GM19023 (cell line): ENCODE measurements at regions not wholly inside any gene's neighbourhood (a gene's known extent, or its start where the extent isn't known, plus 50 kb on each side); places are given as distances from the start of the nearest gene placed in this dataset.
A peak's percentile ranks its signal among the peaks of the same experiment; 100 is the strongest.
"Not testable (repeated sequence)": the region's sequence is repeated elsewhere in the genome, so short reads cannot be mapped to it uniquely, and the experiment has no call there.

ENCODE experiments used
- ATAC-seq: cut with Tn5 transposase; IDR thresholded peaks from one replicate; pipeline ENCODE4 v1.9.1; 2021; ENCODE audit warnings: mild to moderate bottlenecking, moderate library complexity; ENCODE audit not compliant: unreplicated experiment

- ATAC-seq, result no peak
Observed at GRCh38 chr7:113784316-113784715, 134.5 kb downstream of the PPP1R3A start.

DNA sequence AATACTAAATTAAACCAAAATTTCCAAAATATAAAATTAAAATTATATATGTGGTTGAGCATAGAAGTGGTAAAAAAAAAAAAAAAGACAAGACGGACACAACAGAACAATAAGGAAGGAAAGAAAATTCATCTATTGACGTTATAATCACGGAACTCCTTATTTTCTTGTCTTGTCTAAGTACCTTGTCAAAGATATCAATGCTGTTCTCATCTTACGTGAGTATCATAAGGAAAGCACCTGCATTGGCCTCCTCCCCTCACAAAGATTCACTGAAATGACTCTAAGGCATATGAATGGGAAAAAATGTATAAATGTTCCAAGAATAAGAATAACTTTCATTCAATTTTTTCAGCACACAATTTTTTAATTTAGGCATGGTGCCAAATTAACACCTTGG is 135.4 kb downstream of the PPP1R3A start:
- no peak for ATAC-seq

- no peak for ATAC-seq
Observed at GRCh38 chr7:113775804-113776203, 143.0 kb downstream of the PPP1R3A start.

GRCh38 chr7:113775401-113775800 is 143.4 kb downstream of the PPP1R3A start:
- ATAC-seq, result no peak

DNA sequence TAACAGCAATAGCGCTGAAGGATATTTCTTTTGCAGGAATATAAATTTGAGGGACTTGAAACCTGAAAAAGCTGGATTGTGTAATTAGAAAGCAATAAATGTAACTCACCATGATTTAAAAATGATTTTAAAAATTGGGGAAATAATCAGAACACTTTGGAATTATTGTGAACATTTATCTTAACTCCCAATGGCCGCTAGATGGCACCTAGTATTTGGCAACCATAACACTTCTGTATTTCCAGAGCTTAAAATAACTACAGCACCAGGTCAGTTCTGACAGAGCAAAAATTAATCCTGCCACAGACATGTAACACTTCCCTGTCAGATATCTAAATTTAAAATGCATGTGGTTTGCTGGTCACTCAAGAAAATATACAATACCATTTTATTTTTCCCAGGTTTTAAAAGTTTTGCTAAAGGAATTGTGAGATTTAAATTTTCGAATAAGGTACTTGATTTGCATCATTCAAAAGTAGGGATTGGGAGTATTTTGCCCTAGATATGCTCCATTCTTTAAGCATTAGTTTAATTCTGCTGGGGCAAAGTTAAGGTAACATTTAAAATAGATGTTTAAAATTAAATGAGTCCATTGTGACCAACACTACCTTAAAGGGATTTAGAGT is 144.5 kb downstream of the PPP1R3A start:
- peak; percentile 78 for ATAC-seq

GRCh38 chr7:113770146-113770738 is 148.6 kb downstream of the PPP1R3A start:
- no peak for ATAC-seq

DNA sequence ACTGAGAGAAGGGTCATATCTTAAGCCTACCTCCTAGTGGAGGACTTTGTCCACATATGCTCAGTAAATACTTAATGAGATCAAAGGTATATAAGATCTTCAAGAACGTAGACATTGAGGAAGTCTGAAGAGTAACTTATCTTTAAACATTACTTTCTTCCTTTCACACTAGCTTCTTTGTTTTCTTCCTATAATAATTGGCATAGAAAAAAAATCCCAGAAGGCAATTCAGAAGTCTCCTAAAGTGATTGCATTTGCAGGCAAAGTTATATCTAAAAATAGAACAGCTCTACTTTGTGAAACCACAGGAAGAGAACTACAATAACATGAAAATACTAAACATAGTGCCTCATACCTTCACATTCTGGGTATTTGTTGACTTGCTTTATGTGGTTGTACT is 150.4 kb downstream of the PPP1R3A start:
- no peak for ATAC-seq

DNA sequence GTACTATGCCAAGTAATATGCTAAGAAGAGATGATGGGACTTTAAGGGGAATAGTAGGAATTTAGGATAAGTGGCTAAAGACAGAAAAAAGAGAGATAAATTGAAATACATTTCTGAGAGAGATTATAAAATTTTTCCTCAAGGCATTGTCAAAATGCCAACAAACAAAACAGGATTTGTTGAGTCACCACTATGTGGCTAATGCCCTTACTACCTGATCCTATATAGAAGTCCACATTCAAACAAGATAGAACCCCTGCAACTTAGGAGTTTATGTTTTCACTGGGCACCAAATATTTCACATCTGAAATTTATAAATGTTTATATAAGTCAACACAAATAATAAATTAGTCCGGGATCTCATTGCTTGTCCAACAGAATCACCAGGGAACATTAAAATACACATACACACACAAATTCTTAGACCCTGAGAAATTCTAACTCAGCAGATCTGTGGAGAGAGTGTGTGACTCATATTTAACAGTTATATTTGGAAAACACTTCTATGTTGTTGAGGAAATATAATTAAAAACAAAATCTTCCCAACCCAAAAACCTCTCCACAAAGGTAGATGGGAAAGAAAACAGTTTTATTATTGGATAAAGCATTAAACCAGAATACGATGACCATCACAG is 154.3 kb downstream of the PPP1R3A start:
- no peak for ATAC-seq

DNA sequence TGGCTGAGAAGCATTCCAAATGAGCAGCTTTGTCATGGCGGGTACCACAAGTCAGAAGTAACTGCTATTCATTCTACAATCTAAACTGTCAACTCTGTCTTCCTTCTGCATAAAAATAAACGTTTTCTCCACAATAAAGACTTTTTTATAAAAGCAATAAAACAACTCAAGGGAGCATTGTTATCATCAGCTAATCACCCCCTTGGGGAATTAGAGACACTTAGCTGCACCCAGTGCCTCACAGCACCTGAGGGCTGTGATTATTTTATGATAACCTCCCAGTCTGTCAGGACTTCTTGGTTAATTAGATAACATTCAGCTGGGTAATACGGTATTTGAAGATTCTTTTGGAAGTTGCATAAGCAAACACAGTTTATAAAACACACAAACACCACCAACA is 155.6 kb downstream of the PPP1R3A start:
- ATAC-seq, result no peak

- ATAC-seq, result no peak
Observed at GRCh38 chr7:113756250-113756649, 162.6 kb downstream of the PPP1R3A start.

- no peak for ATAC-seq
Observed at GRCh38 chr7:113752689-113753088, 166.1 kb downstream of the PPP1R3A start.

GRCh38 chr7:113752289-113752688 is 166.5 kb downstream of the PPP1R3A start:
- ATAC-seq, result no peak

DNA sequence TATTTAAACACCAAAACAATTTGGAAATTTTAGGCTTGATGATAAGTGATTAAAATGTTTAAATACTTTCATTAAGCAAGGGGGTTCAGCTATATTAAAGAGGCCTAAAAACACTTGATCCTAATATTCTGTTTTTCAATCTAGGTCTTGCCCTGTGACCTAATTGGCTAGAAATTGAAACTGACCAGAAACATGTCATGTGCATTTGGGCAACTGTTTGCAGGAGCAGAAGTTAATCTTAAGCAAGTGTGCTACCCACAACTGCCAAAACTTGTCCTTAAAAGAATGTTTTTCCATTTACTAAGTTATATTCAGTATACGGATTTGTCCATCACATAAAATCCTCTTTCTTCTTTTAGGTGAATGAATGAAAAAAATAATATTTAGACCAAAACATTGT is 167.3 kb downstream of the PPP1R3A start:
- no peak for ATAC-seq

DNA sequence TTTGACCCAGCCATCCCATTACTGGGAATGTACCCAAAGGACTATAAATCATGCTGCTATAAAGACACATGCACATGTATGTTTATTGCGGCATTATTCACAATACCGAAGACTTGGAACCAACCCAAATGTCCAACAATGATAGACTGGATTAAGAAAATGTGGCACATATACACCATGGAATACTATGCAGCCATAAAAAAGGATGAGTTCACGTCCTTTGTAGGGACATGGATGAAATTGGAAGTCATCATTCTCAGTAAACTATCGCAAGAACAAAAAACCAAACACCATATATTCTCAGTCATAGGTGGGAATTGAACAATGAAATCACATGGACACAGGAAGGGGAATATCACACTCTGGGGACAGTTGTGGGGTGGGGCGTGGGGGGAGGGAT is 170.4 kb downstream of the PPP1R3A start:
- ATAC-seq, result not testable (repeated sequence)

DNA sequence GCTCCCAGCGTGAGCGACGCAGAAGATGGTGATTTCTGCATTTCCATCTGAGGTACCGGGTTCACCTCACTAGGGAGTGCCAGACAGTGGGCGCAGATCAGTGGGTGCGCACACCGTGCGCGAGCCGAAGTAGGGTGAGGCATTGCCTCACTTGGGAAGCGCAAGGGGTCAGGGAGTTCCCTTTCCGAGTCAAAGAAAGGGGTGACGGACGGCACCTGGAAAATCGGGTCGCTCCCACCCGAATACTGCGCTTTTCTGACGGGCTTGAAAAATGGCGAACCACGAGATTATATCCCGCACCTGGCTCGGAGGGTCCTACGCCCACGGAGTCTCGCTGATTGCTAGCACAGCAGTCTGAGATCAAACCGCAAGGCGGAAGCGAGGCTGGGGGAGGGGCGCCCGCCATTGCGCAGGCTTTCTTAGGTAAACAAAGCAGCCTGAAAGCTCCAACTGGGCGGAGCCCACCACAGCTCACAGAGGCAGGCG is 175.8 kb downstream of the PPP1R3A start:
- not testable (repeated sequence) for ATAC-seq

DNA sequence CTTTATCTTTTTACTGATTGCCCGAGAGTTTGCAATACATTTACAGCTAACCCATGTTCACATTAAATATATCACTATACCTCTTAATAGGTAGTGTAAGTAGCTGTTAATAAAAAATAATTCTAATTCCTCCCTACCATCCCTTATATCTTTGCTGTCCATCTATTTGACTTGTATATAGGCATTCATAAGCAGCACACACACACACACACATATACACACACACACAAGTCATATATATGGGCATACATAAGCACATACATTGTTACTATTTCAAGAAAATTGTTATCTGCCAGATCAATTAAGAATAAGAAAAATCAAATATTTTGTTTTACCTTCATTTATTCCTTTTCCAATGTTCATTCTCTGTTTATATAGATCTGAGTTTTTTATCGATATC is 176.4 kb downstream of the PPP1R3A start:
- no peak for ATAC-seq

- ATAC-seq, result no peak
Observed at GRCh38 chr7:113731571-113731970, 187.2 kb downstream of the PPP1R3A start.

DNA sequence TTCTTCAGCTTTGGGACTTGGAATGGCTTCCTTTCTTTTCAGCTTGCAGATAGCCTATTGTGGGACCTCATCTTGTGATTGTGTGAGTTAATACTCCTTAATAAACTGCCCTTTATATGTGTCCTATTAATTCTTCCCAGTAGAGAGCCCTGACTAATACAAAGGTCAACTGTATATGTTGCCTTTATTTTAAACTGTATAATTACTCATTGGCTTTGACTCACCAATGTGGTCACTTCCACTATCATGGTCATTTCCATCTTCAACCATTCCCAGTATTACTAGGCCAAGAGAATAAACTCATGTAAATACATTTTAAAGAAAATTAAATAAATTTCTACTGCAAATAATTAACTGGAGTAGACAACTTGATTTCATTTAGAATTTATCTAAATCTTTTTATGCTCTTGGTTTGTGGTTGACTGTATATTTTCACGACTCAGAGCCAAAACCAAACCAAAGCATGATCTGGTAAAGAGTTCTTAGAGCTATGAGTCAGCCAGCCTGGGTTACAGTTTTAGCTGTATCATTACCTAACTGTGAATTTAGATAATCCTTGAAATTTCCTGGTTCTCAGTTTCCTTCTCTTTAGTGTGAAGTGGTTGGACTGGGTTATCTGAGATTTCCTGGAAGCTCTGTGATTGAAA is 188.4 kb downstream of the PPP1R3A start:
- ATAC-seq, result no peak

- no peak for ATAC-seq
Observed at GRCh38 chr7:113727486-113727885, 191.3 kb downstream of the PPP1R3A start.

DNA sequence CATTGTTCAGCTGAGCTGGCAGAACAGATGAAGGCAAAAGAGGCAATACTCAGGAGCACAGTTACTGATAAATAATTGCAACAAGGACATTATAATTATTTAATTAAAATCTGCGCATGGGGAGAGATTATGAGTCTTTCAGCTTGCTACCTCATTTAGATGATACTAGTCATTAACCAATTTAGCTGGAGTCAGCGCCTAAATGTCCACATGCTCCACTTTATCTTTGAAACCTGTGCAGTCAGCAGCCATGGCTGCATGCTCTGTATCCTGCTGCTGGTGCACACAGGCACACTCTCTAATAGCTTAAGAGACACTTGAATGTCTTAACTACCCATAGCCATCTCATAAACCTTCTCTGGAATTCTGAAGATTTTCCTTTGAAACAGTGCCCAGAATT is 196.8 kb downstream of the PPP1R3A start:
- no peak for ATAC-seq

GRCh38 chr7:113717739-113718138 is 201.1 kb downstream of the PPP1R3A start:
- no peak for ATAC-seq
